ENCODE measurements at regions not wholly inside any gene's neighbourhood (a gene's known extent, or its start where the extent isn't known, plus 50 kb on each side); places are given as distances from the start of the nearest gene placed in this dataset.
"Not testable (repeated sequence)": the region's sequence is repeated elsewhere in the genome, so short reads cannot be mapped to it uniquely, and the experiment has no call there.

DNA sequence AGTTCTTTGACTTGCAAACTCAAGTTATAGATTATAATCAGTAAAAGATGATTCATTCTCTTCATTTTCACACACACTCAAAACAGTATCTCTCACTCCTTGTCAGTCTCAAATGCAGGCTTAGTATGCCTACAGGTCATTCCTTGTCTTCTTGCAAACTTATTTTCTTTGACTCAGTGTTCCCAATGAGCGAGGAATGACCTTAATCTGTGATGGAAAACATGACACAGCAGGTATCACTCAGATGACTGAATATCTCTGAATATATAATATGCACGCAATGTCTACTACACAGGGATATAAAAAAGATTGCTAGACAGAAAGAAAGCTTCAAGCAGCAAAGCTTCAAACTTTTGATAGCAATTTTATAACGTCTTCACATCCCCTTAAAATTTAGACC is 127.8 kb upstream of the RGPD4 start:
- H3K36me3 Mint-ChIP-seq: no peaks in the 10 kb centered on the region
- H3K27ac Mint-ChIP-seq: no peak overlapping the region
- peaks cover 3% of the 10 kb centered on the region for H3K9me3 Mint-ChIP-seq
- no peak overlapping the region for H3K4me3 Mint-ChIP-seq
- ATAC-seq (no peak), DNase-seq (ENCODE audit: low spot score in 2 of 2) (no peak)
- no peaks in the 10 kb centered on the region for H3K4me1 Mint-ChIP-seq

DNA sequence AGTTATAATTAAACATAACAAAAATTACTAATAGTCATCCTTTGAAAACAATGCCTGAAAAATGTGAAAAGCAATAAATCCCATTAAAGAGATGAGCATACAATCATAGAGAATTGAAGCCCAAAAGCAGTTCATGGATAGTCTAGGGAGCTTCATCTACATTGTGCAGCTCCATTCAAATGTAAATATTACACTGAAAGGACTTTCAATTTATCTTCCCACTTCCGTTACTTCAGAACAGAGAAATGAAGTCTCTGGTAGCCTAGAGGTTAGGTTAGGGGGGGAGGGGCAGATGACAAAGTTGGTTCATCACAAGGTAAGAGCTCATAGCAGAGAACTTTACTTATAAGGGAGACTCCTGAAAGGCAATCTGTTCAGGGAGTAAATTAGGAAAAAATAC is 126.6 kb upstream of the RGPD4 start:
- DNase-seq (ENCODE audit: low spot score in 2 of 2) (no peak), ATAC-seq (no peak)
- H3K9me3 Mint-ChIP-seq: peaks cover 3% of the 10 kb centered on the region
- no peaks in the 10 kb centered on the region for H3K4me1 Mint-ChIP-seq
- no peaks in the 10 kb centered on the region for H3K36me3 Mint-ChIP-seq
- H3K27ac Mint-ChIP-seq: no peak overlapping the region
- no peak overlapping the region for H3K4me3 Mint-ChIP-seq

DNA sequence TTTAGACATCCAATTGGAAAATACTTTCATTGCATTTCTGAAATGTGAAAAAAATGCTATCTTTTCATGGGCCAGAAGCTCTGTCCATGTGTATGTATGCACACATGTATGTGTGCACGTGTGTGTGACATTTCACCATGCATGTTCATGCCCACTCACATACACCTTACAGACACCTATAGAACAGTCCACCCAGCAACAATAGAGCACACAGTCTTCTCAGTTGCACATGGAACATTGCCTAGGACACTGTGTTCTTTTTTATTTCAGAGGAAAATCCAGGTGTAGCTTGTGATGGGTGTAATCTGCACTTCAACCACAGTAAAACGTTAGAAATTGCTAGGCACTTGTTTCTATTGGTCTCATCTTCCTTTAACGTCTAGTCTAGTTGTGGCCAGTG is 114.8 kb upstream of the RGPD4 start:
- no peaks in the 10 kb centered on the region for H3K36me3 Mint-ChIP-seq
- H3K9me3 Mint-ChIP-seq: peaks cover 14% of the 10 kb centered on the region
- H3K4me1 Mint-ChIP-seq: peaks cover 6% of the 10 kb centered on the region
- H3K4me3 Mint-ChIP-seq: no peak overlapping the region
- no peak for ATAC-seq
- H3K27ac Mint-ChIP-seq: no peak overlapping the region
- DNase-seq (ENCODE audit: low spot score in 2 of 2): no peak

DNA sequence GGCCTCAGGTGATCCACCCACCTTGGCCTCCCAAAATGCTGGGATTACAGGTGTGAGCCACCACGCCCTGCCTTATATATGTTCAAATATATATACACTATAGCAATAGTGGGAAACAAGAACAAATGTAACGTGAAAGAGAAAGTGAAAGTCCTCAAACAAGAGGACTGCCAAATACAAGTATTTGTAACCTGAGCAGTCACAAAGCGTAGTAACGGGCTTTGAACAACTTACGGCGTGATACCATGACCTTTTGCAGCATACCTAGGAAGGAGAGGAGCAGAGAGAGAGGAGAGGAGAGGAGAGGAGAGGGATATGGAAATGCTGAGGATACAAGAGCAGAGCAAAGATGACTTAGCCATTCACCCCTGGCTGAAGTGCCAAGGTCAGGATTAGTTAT is 113.8 kb upstream of the RGPD4 start:
- peak overlapping the region; percentile 16 for H3K4me3 Mint-ChIP-seq

DNA sequence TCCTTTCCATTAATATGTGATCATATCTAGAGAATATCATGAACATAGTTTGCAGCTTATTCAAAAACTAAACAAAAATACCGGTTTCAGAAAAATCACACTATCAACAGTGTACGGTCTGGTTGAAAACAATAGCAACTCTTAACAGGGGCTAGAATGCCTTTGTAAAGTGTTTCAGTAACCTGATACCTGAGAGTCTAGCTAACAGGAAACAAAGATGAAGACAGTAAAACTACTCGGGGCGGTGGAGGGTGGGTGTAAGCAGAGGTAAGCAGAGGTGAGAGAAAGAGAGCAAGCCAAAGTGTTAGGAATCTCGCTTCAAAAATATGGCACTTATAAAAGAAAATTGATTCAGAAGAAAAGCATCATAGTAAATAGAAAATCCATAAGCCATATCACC is 109.0 kb upstream of the RGPD4 start:
- H3K9me3 Mint-ChIP-seq: peaks cover 11% of the 10 kb centered on the region

More for the DNA sequence above, 113.8 kb upstream of the RGPD4 start:
- peaks cover 14% of the 10 kb centered on the region for H3K9me3 Mint-ChIP-seq
- peaks cover 6% of the 10 kb centered on the region for H3K4me1 Mint-ChIP-seq
- H3K36me3 Mint-ChIP-seq: no peaks in the 10 kb centered on the region
- ATAC-seq (no peak), DNase-seq (ENCODE audit: low spot score in 2 of 2) (no peak)
- no peak overlapping the region for H3K27ac Mint-ChIP-seq

DNA sequence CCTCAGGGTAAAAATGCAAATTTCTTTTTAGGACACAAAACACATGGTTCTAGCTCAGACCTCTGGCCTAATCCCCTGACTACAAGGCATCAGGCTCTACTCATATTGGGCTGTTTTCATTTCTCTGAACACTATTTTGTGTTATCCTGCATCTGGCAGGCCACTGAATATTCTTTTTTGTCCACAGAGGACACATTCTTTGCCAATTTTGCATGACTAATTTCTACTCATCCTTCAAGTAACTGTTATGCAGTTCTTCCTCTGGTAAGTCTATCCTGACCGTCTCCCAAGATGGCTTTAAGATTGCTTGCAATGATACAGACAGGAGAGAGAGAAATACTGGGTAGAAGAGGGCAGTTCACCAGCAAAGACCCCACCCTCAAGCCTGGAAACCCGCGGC is 107.6 kb upstream of the RGPD4 start:
- no peaks in the 10 kb centered on the region for H3K4me1 Mint-ChIP-seq
- no peak overlapping the region for H3K27ac Mint-ChIP-seq
- no peak overlapping the region for H3K4me3 Mint-ChIP-seq
- DNase-seq (ENCODE audit: low spot score in 2 of 2): no peak
- peaks cover 11% of the 10 kb centered on the region for H3K9me3 Mint-ChIP-seq
- H3K36me3 Mint-ChIP-seq: no peaks in the 10 kb centered on the region
- no peak for ATAC-seq

More for the DNA sequence above, 109.0 kb upstream of the RGPD4 start:
- DNase-seq (ENCODE audit: low spot score in 2 of 2) (no peak), ATAC-seq (no peak)
- peaks cover 5% of the 10 kb centered on the region for H3K4me1 Mint-ChIP-seq
- no peaks in the 10 kb centered on the region for H3K36me3 Mint-ChIP-seq
- H3K27ac Mint-ChIP-seq: no peak overlapping the region
- no peak overlapping the region for H3K4me3 Mint-ChIP-seq

DNA sequence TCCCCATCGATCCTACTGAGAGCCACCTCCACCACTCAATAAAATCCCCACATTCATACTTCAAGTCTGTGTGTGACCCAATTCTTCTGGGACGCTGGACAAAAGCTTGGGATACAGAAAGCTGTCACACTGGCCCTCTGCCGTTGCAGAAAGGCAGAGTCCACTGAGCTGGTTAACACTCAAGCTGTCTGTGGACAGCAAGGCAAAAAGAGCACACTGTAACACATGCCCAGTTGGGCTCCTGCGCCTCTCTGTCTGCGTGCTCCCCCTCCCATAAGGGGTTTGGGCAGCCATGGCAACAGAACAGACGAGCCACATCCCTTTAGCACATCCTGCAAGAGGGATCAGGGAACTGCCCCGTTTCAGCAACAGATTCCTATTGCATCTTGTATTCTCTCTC is 106.9 kb upstream of the RGPD4 start:
- ATAC-seq (no peak), DNase-seq (ENCODE audit: low spot score in 2 of 2) (no peak)
- no peaks in the 10 kb centered on the region for H3K4me1 Mint-ChIP-seq
- H3K9me3 Mint-ChIP-seq: peaks cover 10% of the 10 kb centered on the region
- H3K4me3 Mint-ChIP-seq: no peak overlapping the region
- H3K36me3 Mint-ChIP-seq: no peaks in the 10 kb centered on the region
- H3K27ac Mint-ChIP-seq: no peak overlapping the region

DNA sequence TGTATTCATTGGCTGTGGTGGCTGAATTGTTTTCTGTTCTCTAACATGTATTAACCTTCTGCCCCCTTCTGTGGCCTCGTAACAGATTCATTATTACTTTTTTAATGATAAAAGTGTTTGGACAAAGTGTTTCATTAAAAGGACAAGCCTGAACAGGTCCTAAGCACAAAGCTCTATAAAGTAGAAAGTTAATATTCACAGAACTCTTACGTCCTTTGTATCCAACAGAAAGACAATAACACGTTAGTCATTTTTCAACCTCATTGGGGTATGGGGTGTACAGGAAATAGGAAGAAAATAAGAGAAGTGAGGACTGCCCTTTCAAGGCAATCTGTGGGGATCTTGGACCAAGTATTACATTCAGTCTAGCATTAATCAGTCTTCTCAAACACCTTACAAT is 105.5 kb upstream of the RGPD4 start:
- ATAC-seq: no peak
- no peak overlapping the region for H3K27ac Mint-ChIP-seq

DNA sequence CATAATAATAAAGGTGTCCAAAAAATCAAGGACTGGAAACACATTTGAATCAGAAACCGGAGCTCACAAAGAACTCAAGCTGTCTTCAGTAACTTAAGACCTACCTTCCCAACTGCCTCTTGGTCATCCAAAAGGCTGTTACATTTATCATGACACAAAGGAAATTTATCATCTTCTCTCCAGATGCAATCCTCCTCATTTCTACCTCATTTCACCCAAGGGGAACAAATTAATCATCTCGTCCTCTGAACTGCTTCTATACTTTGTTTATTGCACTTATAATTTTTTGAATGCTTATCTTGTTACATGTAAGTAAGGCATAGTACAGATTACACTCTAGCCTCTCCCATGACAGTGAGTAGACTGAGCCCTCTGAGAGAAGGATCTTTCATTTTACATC is 105.1 kb upstream of the RGPD4 start:
- no peaks in the 10 kb centered on the region for H3K4me1 Mint-ChIP-seq
- DNase-seq (ENCODE audit: low spot score in 2 of 2) (no peak), ATAC-seq (no peak)
- H3K36me3 Mint-ChIP-seq: no peaks in the 10 kb centered on the region
- no peak overlapping the region for H3K4me3 Mint-ChIP-seq
- peaks cover 9% of the 10 kb centered on the region for H3K9me3 Mint-ChIP-seq
- no peak overlapping the region for H3K27ac Mint-ChIP-seq

More for the DNA sequence above, 105.5 kb upstream of the RGPD4 start:
- no peak for DNase-seq (ENCODE audit: low spot score in 2 of 2)
- H3K4me1 Mint-ChIP-seq: no peaks in the 10 kb centered on the region
- H3K4me3 Mint-ChIP-seq: no peak overlapping the region
- no peaks in the 10 kb centered on the region for H3K36me3 Mint-ChIP-seq
- H3K9me3 Mint-ChIP-seq: peaks cover 9% of the 10 kb centered on the region

DNA sequence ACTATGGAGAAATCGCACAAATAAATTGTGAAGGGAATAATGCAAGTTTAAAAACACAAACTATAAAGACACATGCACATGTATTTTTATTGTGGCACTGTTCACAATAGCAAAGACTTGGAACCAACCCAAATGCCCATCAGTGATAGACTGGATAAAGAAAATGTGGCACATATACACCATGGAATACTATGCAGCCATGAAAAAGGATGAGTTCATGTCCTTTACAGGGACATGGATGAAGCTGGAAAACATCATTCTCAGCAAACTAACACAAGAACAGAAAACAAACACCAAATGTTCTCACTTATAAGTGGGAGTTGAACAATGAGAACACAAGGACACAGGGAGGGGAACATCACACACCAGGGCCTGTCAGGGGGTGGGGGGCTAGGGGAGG is 100.9 kb upstream of the RGPD4 start:
- H3K4me3 Mint-ChIP-seq; DNase-seq (ENCODE audit: low spot score in 2 of 2); H3K27ac Mint-ChIP-seq; ATAC-seq; H3K36me3 Mint-ChIP-seq; H3K4me1 Mint-ChIP-seq; H3K9me3 Mint-ChIP-seq: not testable (repeated sequence)

DNA sequence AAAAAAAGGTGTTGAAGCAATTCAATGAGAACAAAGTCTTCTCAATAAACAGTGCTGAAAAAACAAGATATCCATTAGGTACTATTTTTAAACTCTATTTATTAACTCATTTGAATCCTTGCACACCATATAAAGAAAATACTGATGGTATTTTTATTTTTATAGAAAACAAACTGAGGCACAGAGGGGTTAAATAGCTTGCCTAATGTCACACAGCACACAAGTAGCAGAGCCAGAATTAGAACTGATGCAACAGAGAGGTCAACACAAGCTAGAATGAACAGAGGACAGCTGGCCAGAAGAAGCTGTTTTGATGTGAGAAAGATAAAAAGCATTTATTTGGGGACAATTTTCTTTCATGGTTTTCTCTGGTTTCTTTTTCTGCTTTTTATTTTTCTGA is 99.4 kb upstream of the RGPD4 start:
- H3K9me3 Mint-ChIP-seq: peaks cover 10% of the 10 kb centered on the region
- no peak for ATAC-seq
- DNase-seq (ENCODE audit: low spot score in 2 of 2): no peak
- H3K4me1 Mint-ChIP-seq: no peaks in the 10 kb centered on the region
- no peaks in the 10 kb centered on the region for H3K36me3 Mint-ChIP-seq
- no peak overlapping the region for H3K27ac Mint-ChIP-seq
- no peak overlapping the region for H3K4me3 Mint-ChIP-seq

DNA sequence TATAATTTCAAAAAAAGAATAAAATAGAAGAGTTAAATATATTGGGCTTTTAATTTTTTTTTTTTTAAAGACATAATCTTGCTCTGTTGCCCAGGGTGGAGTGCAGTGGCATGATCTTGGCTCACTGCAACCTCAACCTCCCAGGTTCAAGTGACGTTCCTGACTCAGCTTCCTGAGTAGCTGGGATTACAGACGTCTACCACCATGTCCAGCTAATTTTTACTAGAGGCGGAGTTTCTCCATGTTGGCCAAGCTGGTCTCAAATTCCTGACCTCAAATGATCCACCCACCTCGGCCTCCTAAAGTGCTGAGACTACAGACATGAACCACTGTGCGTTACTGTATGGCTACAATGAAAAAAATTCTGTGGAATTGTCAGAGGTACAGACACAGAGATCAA is 98.1 kb upstream of the RGPD4 start:
- DNase-seq (ENCODE audit: low spot score in 2 of 2) (no peak), ATAC-seq (no peak)
- no peaks in the 10 kb centered on the region for H3K4me1 Mint-ChIP-seq
- H3K36me3 Mint-ChIP-seq: no peaks in the 10 kb centered on the region
- peaks cover 8% of the 10 kb centered on the region for H3K9me3 Mint-ChIP-seq
- H3K27ac Mint-ChIP-seq: no peak overlapping the region
- H3K4me3 Mint-ChIP-seq: no peak overlapping the region

DNA sequence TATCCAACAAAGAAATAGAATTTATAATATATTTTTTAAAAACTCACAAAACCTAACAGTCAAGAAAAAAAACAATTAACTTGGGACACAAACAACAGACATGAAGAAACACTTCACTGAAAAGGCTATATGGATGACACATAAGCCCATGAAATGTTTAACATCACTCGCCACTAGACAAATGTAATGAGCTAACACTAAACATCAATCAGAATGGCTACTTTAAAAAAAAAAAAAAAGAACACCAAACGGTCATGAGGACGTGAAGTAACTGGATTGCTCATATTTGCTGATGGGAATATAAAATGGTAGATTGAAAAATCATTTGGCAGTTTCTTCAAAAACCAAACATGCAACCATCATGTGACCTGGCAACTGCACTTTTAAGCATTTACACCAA is 97.3 kb upstream of the RGPD4 start:
- H3K4me1 Mint-ChIP-seq: no peaks in the 10 kb centered on the region
- no peak overlapping the region for H3K27ac Mint-ChIP-seq
- no peak overlapping the region for H3K4me3 Mint-ChIP-seq
- H3K36me3 Mint-ChIP-seq: no peaks in the 10 kb centered on the region
- DNase-seq (ENCODE audit: low spot score in 2 of 2): no peak
- peaks cover 8% of the 10 kb centered on the region for H3K9me3 Mint-ChIP-seq
- no peak for ATAC-seq

DNA sequence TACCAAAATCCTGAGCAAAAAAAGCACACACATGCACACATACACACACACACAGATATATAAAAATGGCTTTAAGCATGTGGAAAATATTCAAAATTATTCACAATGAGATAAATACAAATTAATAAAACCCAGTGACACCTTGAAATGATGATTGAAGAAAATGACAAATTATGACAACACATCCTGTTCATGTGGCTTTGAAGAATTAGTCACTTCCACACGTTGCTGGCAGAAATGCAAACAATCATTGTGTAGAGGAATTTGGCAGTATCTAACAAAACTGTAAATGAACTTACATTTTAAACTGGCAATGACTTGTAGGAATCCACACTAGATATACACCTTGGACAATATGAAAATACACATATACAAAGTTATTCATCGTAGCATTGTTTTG is 95.8 kb upstream of the RGPD4 start:
- H3K4me3 Mint-ChIP-seq: no peak overlapping the region
- no peaks in the 10 kb centered on the region for H3K4me1 Mint-ChIP-seq
- no peaks in the 10 kb centered on the region for H3K36me3 Mint-ChIP-seq
- ATAC-seq (no peak), DNase-seq (ENCODE audit: low spot score in 2 of 2) (no peak)
- H3K27ac Mint-ChIP-seq: no peak overlapping the region
- H3K9me3 Mint-ChIP-seq: peaks cover 3% of the 10 kb centered on the region

DNA sequence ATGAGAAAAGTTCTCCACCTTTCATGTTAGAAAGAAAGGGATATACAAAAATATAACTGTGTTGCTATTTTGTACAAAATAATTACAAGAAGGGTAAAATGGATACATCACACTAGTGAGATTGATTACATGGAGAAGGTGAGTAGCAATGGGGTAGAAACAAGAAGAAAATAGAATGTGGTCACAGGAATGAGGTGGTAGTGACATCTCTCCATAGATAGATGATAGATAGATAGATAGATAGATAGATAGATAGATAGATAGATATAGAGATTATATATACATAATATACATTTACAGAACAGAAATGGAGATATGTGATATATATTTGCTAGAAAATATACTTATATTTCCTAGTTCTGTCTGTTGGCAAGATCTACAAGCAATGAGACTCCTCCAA is 95.3 kb upstream of the RGPD4 start:
- Mint-ChIP-seq H3K9me3 (peaks cover 3% of the 10 kb centered on the region), H3K4me3 (no peak overlapping the region), H3K4me1 (no peaks in the 10 kb centered on the region), H3K36me3 (no peaks in the 10 kb centered on the region), H3K27ac (no peak overlapping the region)
- no peak for ATAC-seq
- no peak for DNase-seq (ENCODE audit: low spot score in 2 of 2)

DNA sequence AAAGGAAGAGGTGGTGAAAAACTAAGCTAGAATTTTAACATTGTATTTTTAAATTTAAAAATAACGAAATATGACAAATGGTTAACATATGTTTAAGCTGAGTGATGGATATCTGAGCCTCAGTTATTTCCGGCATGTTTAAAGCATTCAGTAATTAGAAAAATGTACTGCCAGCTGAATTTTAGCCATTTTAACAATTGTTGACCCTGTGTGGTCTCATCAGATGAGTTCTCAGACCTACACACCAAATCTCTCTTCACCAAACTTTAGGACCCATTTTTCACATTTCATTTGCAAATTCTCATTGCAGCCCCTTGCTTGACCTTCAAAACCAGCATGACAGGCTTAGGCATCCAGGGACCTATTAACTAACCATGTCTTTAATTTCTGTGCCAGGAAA is 91.5 kb upstream of the RGPD4 start:
- Mint-ChIP-seq H3K27ac (no peak overlapping the region), H3K4me1 (no peaks in the 10 kb centered on the region), H3K4me3 (no peak overlapping the region), H3K36me3 (no peaks in the 10 kb centered on the region), H3K9me3 (peaks cover 9% of the 10 kb centered on the region)
- no peak for ATAC-seq
- no peak for DNase-seq (ENCODE audit: low spot score in 2 of 2)

DNA sequence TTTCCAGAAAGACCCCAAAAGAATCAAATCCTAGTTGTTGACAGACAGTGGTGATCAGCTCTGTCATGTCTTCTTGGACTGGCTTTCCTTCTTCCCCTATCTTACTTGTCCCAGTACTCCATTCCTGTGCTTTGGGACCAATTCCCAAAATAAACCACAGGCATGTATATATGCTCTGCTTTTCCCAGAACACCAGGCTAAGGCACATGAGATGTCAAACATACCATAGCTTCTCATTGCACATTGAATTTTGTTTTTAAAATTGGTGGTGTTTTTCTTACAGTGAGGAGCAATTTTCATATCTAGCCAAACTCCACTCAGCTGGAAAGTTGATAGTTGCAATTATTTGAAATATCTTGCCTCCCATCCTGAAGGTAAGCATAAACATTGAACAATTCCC is 88.9 kb upstream of the RGPD4 start:
- no peaks in the 10 kb centered on the region for H3K4me1 Mint-ChIP-seq
- ATAC-seq (no peak), DNase-seq (ENCODE audit: low spot score in 2 of 2) (no peak)
- H3K4me3 Mint-ChIP-seq: no peak overlapping the region
- H3K27ac Mint-ChIP-seq: no peak overlapping the region
- no peaks in the 10 kb centered on the region for H3K36me3 Mint-ChIP-seq
- peaks cover 9% of the 10 kb centered on the region for H3K9me3 Mint-ChIP-seq

Measured in stimulated activated effector memory CD8-positive, alpha-beta T cell treated with anti-CD3 and anti-CD28 coated beads, Interleukin-12 subunit alpha, Interleukin-12 subunit beta, amount 100 ng/mL, for 72 hours (primary cell).